ENCODE measurements at regions not wholly inside any gene's neighbourhood (a gene's known extent, or its start where the extent isn't known, plus 50 kb on each side); places are given as distances from the start of the nearest gene placed in this dataset.
A peak's percentile ranks its signal among the peaks of the same experiment; 100 is the strongest.

- DNase-seq = peak in 1 of 56 donors; percentile 2
These were observed 181.4 kb downstream of the FGF18 start for GRCh38 chr5:171600741-171601265.

GRCh38 chr5:171601266-171601881 is 181.9 kb downstream of the FGF18 start:
- DNase-seq = peak in 1 of 56 donors; percentile 5

GRCh38 chr5:171603591-171603990 is 182.0 kb upstream of the SMIM23 start:
- no peak for DNase-seq

- DNase-seq = no peak
These were observed 181.4 kb upstream of the SMIM23 start for GRCh38 chr5:171604195-171604594.

DNA sequence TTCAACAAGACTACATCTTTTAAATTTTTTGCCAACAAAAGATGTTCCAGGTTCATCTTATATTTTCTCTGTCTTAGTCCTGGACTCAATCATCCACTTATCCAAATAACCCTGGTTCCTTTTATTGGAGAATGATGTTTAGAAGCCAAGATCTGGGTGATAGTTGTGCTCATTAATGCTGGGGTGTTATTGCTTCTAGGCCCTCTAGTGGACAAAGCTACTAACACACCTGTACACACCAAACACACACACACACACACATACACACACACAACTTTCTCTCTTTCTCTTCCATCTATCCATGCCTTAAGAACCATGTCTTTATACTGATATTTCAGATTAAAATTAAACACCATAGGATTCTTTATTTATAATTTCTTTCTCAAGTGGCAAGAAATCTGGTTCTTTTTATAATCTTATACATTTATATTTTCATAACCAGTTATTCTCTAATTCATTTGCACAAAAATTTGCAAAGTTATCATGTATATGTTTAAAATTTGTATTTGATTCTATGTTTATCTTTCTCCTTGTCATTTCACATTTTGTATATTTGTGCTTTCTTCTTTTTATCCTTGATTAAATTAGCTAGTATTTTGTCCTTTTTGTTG is 179.1 kb upstream of the SMIM23 start:
- no peak for DNase-seq

DNA sequence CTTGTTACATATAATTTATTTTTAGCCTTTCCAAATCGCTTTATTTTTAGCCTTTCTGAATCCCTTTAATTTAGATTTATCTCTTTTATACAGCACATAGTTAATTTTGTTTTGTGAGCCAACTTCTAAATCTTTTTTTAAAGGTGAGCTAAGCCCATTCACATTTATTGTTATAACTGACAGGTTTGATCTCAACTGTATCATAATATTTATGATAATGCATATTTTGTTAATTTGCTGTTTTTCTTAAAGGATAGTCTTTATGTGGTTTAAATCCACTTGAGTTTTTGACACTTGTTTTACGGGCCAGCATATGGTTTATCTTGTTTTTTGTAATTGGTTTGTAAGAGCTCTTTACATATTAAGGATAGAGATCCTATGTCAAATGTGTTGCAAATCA is 177.8 kb upstream of the SMIM23 start:
- no peak for DNase-seq

- no peak for DNase-seq
These were observed 175.7 kb upstream of the SMIM23 start for GRCh38 chr5:171609806-171610452.

GRCh38 chr5:171610686-171611085 is 174.9 kb upstream of the SMIM23 start:
- DNase-seq = no peak

DNA sequence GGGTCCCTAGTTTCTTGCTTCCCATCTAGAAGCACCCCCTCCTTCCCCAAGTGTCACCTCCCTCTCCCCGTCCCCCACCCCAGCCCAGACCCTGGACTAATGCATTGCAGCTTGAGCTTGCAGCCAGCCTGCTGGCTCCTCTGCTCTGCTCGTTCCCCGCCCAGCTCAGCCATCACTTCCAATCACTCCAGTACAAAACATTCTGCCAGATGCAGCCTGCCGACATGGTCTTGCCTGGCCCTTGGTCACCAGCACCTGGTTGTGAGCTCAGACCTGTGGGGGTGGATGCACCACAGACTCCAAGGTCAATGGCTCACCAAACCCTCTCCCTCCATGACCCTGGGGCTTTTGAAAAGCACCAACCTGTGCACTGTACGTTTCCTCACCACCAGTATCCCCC is 172.9 kb upstream of the SMIM23 start:
- no peak for DNase-seq

DNA sequence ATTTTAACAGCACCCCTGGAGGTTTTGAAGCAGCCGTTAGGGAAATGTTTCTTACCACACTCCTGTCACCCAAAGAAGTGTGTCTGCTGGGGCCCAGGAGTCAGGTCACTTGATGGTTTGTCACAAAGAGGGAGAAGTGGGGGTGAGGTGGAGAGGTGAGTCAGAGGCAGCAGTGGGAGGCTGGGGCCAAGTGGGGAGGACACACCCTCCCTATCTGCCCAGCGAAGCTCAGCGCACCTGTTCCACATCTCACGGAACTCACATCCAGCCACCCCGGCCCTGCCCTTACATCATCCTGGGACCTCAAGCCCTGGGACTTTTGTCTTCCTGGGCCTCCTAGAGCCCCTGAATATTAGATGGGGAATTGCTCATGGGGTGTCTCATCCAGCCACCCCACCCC is 171.1 kb upstream of the SMIM23 start:
- DNase-seq = no peak

GRCh38 chr5:171614971-171615653 is 170.5 kb upstream of the SMIM23 start:
- DNase-seq = no peak

GRCh38 chr5:171615705-171616640 is 169.6 kb upstream of the SMIM23 start:
- no peak for DNase-seq

- DNase-seq = no peak
These were observed 168.4 kb upstream of the SMIM23 start for GRCh38 chr5:171617266-171617665.

- DNase-seq = no peak
These were observed 167.6 kb upstream of the SMIM23 start for GRCh38 chr5:171617817-171618591.

- no peak for DNase-seq
These were observed 166.4 kb upstream of the SMIM23 start for GRCh38 chr5:171619196-171619595.

DNA sequence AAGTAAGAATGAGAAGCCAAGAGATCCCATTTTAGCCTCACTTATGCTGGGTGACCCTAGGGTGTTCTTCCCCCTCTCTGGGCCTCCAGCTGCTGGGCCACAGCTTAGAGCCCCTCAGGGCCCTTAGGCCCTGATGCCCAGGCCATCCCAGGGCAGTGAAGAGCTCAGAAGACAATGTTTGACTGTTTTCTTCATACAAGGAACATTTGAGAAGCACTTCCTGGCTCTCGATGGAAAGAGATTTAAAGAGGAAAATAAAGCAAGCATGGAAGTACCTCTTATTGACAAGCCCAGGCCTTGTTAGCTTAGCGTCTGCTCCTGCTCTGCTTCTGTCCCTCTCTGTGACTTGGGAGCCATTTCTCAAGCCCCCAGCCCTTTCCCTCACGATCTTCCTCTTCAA is 165.9 kb upstream of the SMIM23 start:
- DNase-seq = no peak

DNA sequence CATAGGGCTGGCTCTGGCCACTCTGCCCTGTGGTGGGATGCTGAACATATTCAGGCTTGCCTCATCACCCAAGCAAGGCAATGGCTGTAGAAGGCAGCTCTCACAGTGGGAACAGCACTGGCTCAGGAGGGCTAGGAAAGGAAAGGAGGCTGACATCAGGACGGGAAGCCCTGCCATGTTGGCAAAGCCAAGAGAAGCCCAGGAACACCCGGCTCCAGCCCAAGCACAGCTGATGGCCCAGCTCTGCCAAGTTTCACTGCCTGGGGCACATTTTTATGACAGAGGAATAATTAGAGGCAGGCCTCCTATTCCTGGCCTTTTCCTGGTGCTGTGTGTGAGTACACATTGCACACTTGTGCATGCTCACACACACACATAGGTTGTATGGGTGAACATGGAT is 163.6 kb upstream of the SMIM23 start:
- DNase-seq = peak in 3 of 56 donors; percentile 5 to 40 (median 37)

GRCh38 chr5:171623107-171623506 is 162.5 kb upstream of the SMIM23 start:
- no peak for DNase-seq

GRCh38 chr5:171623551-171624097 is 162.0 kb upstream of the SMIM23 start:
- DNase-seq = no peak

DNA sequence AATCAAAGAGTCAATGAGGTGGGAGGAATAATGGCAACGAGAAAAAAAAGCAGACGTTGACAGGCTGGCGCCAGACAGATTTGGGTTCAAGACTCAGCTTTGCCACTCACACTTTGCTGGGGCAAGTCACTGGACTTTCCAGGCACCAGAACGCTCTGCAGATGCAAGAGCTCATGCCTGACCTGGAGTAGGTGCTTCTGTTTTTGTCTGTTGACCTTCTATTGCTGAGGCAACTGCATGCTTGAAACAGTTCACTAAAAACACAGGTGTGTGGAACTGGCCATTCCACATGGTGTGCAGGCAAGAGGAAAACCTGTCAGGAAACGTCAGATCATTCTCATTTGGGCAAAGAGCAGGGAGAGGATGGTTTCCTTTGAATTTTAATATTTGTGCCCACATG is 161.2 kb upstream of the SMIM23 start:
- no peak for DNase-seq
